Frontal cortex (tissue), 3 donors: ENCODE measurements at regions not wholly inside any gene's neighbourhood (a gene's known extent, or its start where the extent isn't known, plus 50 kb on each side); places are given as distances from the start of the nearest gene placed in this dataset.

Source experiments
- DNase-seq, 2 donors: peaks; one replicate each; pipeline ENCODE4 v3.0.0; 2012; ENCODE audit warnings: low spot score in 2 of 2
- FAIRE-seq: peaks from 2 replicates; lab custom pipeline; 2012; peaks lifted over from hg19 to GRCh38; lab: Jason Lieb, UNC
- donor health status: control.
- donor health status: control.
- donor health status: control.

DNA sequence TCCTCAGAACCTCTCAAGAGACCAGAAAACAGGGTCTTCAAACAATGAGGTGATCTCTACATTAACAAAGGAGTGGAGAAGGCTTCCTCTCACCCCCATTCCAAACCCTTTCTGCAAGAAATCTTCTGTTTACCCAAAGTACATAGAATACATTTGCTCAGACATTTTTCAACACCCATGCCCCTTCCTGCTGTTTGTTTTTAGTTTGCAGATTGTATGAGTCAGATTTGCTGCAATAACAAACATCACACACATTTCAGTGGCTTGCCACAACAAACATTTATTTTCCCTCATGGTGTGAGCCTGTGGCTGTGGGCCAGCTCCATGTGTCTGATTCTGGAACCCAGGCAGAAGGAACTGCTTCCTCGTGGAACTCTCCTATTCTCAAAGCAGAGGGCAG lies 68.2 kb upstream of the BAIAP2L1 start:
- FAIRE-seq = no peak
- DNase-seq = no peak

DNA sequence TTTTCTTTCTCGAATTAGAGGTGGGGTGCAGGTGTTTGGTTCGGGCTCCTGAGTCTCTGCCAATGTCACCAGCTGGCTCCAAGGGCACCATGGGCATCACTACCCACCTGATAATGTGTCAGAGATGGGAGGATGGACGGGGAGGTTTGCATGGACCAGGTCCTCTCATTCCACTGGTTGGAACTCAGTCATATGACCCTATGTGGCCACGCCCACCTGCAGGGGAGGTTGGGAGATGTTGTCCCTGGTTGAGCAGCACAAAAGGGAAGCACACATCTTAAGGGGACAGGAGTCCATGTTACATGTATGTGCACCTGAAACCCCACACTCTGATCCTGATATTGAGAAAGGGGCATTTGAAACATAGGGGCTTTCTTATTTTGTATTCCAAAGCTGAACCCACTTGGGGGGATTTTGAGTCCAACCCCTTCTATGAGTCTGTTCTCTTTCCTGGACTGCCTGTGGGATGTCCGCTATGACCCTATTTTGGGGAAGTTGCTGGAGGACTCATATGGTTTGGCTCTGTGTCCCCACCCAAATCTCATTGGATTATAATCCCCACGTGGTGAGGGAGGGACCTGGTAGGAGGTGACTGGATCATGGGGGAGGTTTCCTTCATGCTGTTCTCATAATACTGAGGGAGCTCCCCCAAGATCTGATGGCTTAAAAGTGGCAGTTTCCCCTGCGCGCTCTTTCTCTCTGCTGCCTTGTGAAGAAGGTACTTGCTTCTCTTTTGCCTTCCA lies 66.9 kb upstream of the BAIAP2L1 start:
- no peak for FAIRE-seq
- DNase-seq = no peak

- DNase-seq (no peak), FAIRE-seq (no peak)
Observed at GRCh38 chr7:98465022-98465421, 64.1 kb upstream of the BAIAP2L1 start.

DNA sequence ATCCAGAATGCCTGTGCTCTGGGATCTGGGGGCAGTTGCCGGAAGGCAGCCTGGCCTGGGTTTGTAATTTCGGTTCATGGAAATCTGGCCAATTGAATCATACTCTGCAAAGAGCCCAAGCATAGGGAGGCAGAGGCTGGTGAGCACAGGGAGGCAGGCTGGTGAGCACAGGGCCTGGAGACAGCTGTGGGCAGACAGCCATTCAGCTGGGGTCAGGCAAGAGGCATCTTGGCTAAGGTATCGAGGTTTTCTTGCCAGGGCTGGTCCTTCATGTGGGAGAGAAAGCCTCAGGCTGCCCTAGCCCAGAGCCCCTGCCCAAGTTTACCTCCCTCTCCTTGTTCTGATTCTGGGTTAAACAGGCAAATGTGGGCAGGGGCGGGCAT lies 63.7 kb upstream of the BAIAP2L1 start:
- FAIRE-seq = no peak
- DNase-seq = peak in 1 of 2 donors; percentile 40

DNA sequence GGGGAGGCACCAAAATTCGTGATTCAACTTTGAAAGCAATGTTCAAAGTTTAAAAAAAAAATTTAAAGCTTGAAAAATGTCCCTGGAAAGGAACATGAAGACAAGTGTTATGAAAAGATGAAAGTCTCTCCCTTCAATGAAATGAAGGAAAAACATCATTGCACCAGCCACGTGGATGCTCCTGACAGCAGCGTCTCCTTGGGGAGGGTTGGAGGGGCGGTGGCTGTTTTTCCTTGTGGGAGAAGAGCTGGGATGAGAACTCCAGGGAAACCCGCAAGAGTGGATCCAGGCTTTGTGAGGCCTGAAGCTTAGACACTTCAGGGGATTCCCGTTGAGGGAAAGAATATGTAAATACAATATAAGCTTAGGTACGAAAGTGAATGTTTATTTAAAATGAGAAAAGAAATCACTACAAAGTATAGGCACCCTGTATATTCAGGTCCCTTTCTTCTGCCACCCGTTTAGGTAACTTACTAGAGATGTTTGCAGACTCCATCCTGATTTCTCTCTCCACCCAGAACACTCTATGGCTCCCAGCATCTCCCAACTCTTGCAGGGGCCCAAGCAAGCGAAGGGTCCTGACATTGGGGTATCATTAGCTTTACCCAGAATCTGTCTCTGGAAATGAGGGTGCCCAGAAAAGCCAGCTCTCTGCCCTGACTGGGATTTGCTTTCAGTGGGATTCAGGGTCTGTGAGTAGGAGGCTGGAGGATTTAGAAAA lies 63.1 kb upstream of the BAIAP2L1 start:
- DNase-seq = no peak

DNA sequence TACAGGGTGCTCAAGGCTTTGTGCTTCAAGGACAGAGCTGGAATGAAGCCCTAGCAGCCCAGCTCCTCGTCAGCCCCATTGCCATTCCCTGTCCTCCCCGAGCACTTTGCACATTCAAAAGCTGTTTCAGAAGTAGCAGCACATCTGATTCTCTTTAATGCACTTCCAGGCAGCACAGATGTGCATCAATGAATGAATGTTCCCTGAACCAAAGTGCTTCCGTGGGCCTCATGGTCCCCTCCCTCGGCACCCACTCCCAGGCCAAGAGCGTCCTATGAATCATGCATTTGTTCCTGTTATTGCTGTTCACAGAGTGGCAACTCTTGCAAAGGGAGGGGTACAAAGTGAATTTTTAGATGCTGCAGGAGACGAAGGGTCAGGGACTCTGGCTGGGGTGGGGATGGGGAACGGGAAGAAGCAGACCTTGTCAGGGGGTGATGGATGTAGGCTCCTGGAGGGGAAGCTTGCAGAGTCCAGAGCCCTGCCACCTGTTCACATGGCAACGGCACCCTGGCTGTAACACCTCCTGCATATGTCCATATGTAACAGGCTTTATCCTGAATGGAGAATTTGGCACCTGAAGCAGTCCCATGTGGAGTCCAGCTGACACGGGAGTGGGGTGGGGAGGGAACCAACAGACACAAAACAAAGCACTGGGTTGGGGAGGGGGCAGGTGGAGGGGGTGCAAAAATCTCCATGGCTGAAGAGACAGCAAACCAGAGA lies 62.2 kb upstream of the BAIAP2L1 start:
- no peak for DNase-seq

More for the DNA sequence above, 63.1 kb upstream of the BAIAP2L1 start:
- no peak for FAIRE-seq

GRCh38 chr7:98460902-98461301 lies 60.0 kb upstream of the BAIAP2L1 start:
- no peak for FAIRE-seq
- DNase-seq = no peak

More for the DNA sequence above, 62.2 kb upstream of the BAIAP2L1 start:
- no peak for FAIRE-seq

DNA sequence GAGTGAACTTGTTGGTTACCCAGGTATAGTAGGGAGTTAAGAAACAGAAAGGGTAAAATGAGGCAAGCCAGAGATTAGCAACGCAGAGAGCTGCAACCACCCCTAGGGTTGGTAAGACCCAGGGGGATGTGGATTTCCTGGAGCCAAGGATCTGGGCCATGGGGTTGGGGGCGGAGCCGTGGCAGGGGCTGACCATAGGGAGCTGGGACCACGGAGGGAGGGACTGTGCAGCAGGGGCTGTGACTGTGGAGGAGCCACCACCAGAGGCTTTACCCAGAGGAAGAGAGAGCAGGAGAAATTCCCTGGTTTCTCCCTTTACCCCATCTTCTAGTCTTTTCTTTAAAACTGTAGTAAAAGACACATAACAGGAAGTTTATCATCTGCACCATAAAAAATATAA lies 58.6 kb upstream of the BAIAP2L1 start:
- no peak for FAIRE-seq
- DNase-seq = no peak

DNA sequence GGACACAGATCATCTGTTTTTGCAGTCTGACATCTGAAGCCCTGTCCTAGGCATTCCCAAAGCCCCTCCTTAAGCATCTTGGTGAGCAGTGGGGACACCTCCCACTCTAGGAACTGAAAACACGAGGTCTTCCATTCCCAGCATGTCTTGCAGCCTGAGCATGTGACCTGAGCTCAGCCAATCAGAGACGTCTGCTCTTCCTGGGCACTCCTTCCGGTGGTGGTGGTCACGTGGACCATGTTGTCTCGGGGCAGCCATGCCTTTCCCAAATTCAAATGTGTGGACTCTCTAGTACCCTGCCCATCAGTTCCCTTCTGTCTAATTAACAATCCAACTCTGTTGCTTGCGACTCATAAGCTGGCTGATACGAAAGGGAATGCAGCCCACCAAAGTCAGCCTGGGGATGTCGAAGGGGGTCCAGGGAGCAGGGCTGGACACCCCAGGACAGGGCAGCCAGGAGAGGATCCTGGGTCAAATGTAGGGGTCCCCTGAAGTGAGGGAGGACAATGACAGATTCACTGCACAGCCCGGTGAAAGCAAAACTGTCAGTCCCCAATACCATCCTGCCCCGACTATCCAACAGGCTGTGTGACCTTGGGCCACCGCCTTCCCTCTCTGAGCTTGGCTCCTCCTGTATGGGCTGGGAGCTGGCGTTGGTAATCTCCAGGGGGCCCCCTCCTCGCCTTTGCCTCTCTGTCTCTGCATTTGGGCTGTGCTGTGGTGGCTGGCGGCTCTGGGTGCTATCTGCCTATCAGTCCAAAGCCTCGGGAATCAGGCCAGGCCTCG lies 57.4 kb upstream of the BAIAP2L1 start:
- FAIRE-seq (no peak), DNase-seq (no peak)

DNA sequence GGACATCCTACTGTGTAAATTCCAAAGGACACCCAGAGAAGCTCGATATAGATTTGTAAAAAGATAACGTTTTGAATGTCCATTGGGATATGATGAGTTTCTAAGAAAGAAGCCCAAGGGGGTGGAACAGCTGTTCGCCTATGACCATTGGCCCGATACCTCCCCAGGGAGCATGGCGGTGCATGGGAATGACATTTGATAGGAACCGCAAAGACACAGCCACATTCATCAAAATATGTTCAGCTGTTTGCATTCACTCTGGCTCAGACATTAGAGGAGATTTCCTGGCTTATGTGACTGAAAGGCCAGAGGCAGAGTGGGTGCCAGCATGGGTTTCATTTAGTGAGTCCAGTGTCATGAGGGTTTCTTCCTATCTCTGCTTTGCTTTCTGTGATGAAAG lies 56.0 kb upstream of the BAIAP2L1 start:
- FAIRE-seq = no peak
- no peak for DNase-seq

DNA sequence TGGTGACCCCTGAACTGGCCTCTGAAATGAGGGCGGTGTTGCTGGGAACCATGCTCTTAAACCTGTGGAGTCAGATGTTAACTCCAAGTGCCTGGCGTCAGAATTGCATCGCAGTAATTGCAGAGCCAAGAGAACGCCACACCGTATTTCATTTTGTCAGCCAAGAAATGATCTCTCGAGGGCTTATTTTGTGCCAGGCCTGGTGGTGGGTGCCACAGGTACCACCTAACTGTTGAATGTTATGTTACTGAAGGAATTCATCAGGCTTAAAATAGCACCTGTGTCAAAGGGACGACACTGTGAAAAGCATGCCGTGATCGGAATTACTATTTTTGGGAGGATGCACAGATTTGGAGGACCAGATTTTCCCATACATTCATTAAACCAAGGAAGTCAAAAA lies 51.9 kb upstream of the BAIAP2L1 start:
- DNase-seq (no peak), FAIRE-seq (no peak)
